ENCODE measurements at regions not wholly inside any gene's neighbourhood (a gene's known extent, or its start where the extent isn't known, plus 50 kb on each side); places are given as distances from the start of the nearest gene placed in this dataset.
"Not testable (repeated sequence)": the region's sequence is repeated elsewhere in the genome, so short reads cannot be mapped to it uniquely, and the experiment has no call there.

DNA sequence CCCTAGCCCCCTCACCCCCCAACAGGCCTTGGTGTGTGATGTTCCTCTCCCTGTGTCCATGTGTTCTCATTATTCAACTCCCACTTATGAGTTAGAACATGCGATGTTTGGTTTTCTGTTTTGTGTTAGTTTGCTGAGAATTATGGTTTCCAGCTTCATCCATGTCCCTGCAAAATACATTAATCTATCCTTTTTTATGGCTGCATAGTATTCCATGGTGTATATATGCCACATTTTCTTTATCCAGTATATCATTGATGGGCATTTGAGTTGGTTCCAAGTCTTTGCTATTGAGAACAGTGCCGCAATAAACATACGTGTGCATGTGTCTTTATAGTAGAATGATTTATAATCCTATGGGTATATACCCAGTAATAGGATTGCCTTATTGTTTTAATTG, 120.2 kb upstream of the MB21D2 start:
- TF ChIP-seq, protein P1, sequence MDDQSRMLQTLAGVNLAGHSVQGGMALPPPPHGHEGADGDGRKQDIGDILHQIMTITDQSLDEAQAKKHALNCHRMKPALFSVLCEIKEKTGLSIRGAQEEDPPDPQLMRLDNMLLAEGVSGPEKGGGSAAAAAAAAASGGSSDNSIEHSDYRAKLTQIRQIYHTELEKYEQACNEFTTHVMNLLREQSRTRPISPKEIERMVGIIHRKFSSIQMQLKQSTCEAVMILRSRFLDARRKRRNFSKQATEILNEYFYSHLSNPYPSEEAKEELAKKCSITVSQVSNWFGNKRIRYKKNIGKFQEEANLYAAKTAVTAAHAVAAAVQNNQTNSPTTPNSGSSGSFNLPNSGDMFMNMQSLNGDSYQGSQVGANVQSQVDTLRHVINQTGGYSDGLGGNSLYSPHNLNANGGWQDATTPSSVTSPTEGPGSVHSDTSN (IDR thresholded peaks at IDR 0.05) = not testable (repeated sequence)
- TF ChIP-seq, protein P2, sequence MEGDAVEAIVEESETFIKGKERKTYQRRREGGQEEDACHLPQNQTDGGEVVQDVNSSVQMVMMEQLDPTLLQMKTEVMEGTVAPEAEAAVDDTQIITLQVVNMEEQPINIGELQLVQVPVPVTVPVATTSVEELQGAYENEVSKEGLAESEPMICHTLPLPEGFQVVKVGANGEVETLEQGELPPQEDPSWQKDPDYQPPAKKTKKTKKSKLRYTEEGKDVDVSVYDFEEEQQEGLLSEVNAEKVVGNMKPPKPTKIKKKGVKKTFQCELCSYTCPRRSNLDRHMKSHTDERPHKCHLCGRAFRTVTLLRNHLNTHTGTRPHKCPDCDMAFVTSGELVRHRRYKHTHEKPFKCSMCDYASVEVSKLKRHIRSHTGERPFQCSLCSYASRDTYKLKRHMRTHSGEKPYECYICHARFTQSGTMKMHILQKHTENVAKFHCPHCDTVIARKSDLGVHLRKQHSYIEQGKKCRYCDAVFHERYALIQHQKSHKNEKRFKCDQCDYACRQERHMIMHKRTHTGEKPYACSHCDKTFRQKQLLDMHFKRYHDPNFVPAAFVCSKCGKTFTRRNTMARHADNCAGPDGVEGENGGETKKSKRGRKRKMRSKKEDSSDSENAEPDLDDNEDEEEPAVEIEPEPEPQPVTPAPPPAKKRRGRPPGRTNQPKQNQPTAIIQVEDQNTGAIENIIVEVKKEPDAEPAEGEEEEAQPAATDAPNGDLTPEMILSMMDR (IDR thresholded peaks at IDR 0.05) = not testable (repeated sequence)
- TF ChIP-seq, protein P3, sequence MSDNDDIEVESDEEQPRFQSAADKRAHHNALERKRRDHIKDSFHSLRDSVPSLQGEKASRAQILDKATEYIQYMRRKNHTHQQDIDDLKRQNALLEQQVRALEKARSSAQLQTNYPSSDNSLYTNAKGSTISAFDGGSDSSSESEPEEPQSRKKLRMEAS (IDR thresholded peaks at IDR 0.05; ENCODE audit: low read depth) = not testable (repeated sequence)
- not testable (repeated sequence) for TF ChIP-seq RXRA (IDR thresholded peaks at IDR 0.05; ENCODE audit: borderline replicate concordance, low read depth); MXI1 (IDR thresholded peaks at IDR 0.05; ENCODE audit: low read depth, low read length); RFX5 (IDR thresholded peaks at IDR 0.05; ENCODE audit: low read length); POLR2AphosphoS5 (IDR thresholded peaks at IDR 0.05; ENCODE audit: low read depth, low read length)
- TF ChIP-seq, protein P4, sequence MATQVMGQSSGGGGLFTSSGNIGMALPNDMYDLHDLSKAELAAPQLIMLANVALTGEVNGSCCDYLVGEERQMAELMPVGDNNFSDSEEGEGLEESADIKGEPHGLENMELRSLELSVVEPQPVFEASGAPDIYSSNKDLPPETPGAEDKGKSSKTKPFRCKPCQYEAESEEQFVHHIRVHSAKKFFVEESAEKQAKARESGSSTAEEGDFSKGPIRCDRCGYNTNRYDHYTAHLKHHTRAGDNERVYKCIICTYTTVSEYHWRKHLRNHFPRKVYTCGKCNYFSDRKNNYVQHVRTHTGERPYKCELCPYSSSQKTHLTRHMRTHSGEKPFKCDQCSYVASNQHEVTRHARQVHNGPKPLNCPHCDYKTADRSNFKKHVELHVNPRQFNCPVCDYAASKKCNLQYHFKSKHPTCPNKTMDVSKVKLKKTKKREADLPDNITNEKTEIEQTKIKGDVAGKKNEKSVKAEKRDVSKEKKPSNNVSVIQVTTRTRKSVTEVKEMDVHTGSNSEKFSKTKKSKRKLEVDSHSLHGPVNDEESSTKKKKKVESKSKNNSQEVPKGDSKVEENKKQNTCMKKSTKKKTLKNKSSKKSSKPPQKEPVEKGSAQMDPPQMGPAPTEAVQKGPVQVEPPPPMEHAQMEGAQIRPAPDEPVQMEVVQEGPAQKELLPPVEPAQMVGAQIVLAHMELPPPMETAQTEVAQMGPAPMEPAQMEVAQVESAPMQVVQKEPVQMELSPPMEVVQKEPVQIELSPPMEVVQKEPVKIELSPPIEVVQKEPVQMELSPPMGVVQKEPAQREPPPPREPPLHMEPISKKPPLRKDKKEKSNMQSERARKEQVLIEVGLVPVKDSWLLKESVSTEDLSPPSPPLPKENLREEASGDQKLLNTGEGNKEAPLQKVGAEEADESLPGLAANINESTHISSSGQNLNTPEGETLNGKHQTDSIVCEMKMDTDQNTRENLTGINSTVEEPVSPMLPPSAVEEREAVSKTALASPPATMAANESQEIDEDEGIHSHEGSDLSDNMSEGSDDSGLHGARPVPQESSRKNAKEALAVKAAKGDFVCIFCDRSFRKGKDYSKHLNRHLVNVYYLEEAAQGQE (IDR thresholded peaks at IDR 0.05; ENCODE audit: low read depth, low read length) = not testable (repeated sequence)
